GM19324 (cell line): ENCODE measurements at regions not wholly inside any gene's neighbourhood (a gene's known extent, or its start where the extent isn't known, plus 50 kb on each side); places are given as distances from the start of the nearest gene placed in this dataset.

Experiments
- ATAC-seq: cut with Tn5 transposase; IDR thresholded peaks from one replicate; pipeline ENCODE4 v1.9.1; 2021; ENCODE audit warnings: mild to moderate bottlenecking, moderate library complexity; ENCODE audit not compliant: unreplicated experiment, low FRiP score

DNA sequence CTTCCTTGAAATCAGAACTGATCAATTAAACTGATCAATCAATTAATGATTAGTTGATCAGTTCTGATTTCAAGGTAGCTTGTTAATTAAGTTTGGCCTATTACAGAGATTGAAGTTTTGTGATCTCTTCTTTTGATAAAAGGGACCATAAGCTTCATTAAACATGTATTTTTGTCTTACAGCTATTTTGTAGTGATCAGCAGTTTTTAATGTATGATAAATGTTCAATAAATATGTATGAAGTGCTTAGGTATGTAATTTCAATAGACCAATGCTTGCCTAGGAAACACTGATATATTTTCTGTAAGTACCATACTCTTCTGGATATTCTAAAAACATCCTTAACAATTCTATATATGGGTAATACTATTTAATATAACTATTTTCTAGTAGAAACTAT is 569.6 kb downstream of the BRINP3 start:
- no peak for ATAC-seq

DNA sequence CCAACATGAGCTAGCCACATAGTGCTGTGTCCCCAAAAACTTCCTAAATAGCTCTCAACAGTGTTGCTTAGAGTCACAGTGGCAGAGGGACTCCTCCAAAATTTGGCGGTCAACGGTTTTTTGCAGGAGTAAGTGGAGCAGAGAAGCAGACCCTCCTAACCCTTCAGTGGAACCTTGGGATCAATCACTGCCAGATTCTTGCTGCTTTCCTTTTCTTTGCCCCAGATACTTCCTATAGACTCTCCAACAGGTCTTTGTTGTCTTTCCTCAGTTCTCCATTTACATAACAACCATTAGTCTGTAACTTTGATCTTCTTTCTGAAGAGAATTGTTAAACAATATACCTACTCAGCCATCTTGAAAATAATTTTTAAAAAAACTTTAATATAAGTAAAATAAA is 556.1 kb downstream of the BRINP3 start:
- no peak for ATAC-seq

DNA sequence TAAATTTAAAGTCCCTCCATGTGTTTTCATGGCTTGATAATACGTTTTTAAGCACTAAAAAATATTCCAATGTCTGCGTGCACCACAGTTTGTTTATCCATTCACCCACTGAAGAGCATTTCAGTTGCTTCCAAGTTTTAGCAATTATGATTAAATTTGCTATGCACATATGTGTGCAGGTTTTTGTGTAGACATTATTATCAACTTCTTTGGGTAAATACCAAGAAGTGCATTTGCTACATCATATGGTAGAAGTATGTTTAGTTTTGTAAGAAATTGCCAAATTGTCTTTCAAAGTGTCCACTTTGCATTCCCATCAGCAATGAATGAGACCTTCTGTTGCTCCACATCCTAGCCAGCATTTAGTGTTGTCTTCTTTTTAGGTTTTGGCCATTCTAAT is 550.0 kb downstream of the BRINP3 start:
- no peak for ATAC-seq

DNA sequence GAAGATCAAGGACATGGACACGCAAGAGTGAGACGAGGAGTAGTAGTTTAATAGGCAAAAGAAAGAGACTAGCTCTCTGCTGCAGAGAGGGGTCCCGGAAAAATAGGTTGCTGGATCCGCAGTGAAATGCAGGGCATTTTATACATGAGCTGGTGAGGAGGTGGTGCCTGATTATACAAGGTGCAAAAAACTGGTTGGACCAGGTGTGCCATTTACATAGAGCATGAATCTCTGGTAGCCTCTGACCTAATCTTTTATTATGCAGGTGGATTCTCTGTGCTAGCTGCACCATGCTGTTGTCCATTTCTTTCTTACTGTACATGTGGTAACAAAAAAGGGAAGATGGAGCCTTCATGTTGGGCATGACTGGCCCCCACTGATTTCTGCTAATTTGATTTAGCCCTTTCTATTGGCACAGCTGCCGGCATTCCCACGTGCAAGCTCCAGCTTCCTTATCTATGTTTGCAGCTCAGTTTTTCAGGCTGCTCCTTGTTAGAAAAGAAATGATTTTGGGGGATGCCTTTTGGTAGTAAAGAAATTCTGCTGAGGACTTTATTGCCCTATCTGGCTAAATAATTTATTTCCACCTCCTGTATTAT is 548.1 kb downstream of the BRINP3 start:
- no peak for ATAC-seq

DNA sequence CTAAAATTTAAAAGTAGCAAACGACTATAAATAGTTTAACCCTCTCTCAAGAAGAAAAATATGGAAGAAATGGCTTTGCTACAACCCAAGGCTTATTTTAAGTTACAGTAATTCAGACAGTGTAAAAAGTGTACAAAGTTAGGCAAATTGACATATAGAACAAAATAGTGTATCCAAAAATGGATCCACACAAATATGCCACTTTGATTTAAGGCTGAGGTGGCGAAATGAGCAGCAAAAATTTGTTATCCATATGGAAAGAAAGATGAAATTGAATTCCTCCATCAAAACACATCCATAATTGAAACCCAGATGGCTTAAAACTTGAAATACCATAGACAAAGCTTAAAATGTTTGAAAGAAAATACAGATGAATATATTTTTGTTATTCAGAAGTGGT is 540.8 kb downstream of the BRINP3 start:
- no peak for ATAC-seq

DNA sequence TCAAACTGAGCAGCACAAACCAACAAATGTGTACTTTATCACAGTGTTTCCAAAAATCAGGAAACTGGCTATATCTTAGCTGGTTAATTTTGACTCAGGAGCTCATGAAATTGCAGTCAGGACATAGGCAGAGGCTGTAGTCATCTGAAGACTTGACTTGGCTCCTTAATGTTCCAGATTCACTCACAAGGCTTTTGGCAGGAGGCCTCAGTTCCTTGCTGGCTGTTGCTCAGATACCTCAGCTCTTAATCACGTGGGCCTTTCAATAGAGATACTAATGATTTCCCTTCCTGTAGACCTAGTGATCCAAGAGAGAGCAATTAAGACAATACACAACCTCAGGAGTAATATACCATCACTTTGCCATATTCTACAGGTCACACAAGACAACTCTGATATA is 537.7 kb downstream of the BRINP3 start:
- ATAC-seq, result no peak

DNA sequence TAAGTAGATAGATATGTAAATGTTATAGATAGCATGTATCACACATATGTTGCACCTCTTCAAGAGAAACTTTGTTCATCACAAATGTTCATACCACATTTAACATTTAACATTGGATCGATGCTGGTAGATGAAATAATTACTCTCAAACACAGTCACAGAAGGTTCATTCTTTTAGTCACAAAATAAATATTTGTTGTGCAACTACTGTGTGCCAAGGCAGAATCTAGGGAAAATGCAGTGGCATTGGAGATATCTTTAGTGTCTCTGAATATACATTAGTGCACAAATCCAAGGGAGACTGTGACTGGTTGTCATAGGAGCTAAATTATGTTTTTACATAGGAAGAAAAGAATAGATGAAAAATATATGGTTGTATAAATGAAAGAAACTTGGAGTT is 535.7 kb downstream of the BRINP3 start:
- ATAC-seq, result no peak

DNA sequence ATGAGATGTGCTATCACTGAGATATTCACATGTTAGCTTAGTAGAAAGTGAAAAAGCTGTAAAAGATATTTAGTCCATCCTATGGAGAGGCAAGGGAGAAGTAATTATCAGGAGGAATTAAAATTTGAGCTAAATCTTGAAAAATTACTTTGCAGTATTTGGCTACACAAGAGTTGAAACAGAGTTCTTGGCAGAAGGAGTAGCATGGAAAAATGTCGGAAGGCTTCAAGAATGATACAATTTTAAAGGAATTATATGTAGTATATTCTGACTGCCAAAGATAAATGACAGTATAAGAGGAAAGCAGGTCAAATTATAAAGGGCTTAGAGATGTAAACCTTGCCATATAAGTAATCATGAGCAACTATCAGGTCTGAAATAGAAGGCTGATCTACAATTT is 518.9 kb downstream of the BRINP3 start:
- no peak for ATAC-seq

DNA sequence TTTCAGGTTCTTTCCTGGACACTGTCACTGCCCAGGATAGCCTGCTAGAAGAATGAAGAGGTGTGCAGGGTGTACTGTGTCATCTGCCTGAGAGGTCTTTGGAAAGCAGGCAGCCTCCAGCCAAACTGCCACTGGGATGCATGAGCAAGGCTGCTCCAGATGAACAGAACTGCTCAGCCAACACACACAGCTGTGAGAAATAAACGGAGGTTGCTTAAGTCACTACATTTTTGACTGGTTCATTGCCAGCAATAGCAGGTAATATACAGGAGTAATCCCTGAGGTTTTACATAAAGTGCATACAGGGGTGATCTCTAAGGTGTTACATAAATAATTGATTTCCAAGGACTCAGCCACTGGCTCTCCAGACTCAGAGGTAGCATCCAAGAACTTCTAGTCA is 516.9 kb downstream of the BRINP3 start:
- ATAC-seq, result no peak

- ATAC-seq, result no peak
These were observed 515.5 kb downstream of the BRINP3 start for GRCh38 chr1:189962181-189962580.

GRCh38 chr1:189970331-189971230 is 507.1 kb downstream of the BRINP3 start:
- no peak for ATAC-seq

- ATAC-seq, result no peak
These were observed 506.0 kb downstream of the BRINP3 start for GRCh38 chr1:189971656-189972055.

DNA sequence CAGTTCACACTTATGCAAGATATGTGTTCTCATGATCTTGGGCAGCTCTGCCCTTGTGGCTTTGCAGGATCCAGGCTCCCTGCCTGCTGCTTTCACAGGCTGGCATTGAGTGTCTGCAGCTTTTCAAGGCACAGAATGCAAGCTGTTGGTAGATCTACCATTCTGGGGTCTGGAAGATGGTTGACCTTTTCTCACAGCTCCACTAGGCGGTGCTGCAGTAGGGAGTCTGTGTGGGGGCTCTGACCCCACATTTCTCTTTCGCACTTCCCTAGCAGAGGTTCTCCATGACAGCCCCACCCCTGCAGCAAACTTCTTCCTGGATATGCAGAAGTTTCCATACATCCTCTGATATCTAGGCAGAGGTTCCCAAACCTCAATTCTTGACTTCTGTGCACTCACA is 500.5 kb downstream of the BRINP3 start:
- ATAC-seq, result no peak

DNA sequence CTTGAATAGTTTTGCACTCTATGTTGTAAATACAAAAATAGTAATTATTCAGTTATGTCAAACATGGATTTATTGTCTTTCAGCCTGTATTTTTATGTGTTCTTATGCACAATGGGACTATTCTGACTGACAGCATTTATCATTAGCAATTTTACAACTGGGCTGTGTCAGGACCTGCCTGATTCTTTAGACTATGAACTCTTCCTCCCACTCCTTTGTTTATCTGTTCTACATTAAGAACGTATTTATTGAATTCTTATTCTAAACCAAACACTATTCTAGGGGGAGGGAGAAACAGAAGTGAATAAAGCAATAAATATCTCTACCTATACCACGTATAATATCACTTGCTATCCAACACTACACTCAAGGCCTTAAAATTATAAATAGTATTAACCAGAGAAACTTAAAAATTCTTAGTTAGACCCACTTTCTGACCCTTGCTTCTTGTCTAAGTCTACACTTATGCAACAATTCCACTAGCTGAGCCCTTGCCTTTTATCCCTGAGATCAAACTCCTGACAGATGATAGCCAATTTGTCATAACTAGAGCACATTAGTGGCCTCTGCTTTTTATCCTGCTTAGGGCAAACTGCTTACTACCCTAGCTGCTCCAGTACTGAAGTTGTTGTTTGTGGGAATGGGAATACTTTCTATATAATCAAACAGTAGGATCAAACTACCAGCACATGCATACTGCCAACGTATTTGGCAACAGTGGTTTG is 494.3 kb downstream of the BRINP3 start:
- no peak for ATAC-seq

- no peak for ATAC-seq
These were observed 491.1 kb downstream of the BRINP3 start for GRCh38 chr1:189986516-189986915.

- ATAC-seq, result no peak
These were observed 490.2 kb downstream of the BRINP3 start for GRCh38 chr1:189987509-189987908.

DNA sequence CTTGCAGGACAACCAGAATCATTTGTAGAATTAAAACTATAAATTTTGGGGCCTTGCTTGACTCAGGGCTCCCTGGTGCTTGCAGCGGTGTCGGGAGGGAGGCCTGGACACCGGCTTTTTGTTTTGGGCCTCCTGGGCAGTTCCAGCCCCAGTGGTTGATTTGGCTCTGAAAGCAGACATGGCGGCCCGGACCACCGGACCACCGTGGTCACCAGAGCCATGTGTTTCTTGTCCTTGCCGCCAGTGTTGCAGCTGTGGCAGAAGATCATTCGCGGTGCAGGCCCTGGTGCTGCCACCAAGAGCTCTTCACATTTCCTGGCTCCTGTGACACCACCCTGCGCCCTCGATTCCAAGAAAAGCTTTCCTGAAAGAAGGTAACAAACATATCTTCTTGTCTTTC is 484.8 kb downstream of the BRINP3 start:
- ATAC-seq, result no peak

- no peak for ATAC-seq
These were observed 477.2 kb downstream of the BRINP3 start for GRCh38 chr1:190000365-190000872.

GRCh38 chr1:190001187-190001586 is 476.5 kb downstream of the BRINP3 start:
- ATAC-seq, result no peak

- ATAC-seq, result no peak
These were observed 474.3 kb downstream of the BRINP3 start for GRCh38 chr1:190003376-190003775.

- ATAC-seq, result no peak
These were observed 466.1 kb downstream of the BRINP3 start for GRCh38 chr1:190011585-190011984.
